Right lobe of liver (tissue), 6 donors: ENCODE measurements at regions not wholly inside any gene's neighbourhood (a gene's known extent, or its start where the extent isn't known, plus 50 kb on each side); places are given as distances from the start of the nearest gene placed in this dataset.

Source experiments
- ATAC-seq, 4 donors: fragments of 200-7000 bp; cut with Tn5 transposase; one replicate each; pipeline ENCODE4 v1.9.1; 2020; ENCODE audit warnings: mild to moderate bottlenecking in 4 of 4, moderate library complexity in 4 of 4
- DNase-seq, 3 donors: peaks; one replicate each; pipeline ENCODE4 v3.0.0-alpha.2; 2020
- H3K27ac ChIP-seq, 3 donors: fragments of 200-600 bp; one replicate each; pipeline ENCODE4 v1.8.0; 2022
- H3K27me3 ChIP-seq, 2 donors: fragments of 200-600 bp; one replicate each; pipeline ENCODE4 v1.8.0; 2022
- H3K36me3 ChIP-seq, 4 donors: fragments of 200-600 bp; sonication (generic) in 1 of 4; one replicate each; pipeline versions ENCODE4 v1.5.1 to v1.8.0; 2017 to 2022; ENCODE audit warnings: control low read depth in 1 of 4
- H3K4me1 ChIP-seq, 4 donors: fragments of 200-600 bp; sonication (generic) in 1 of 4; one replicate each; pipeline versions ENCODE4 v1.5.1 to v1.8.0; 2017 to 2022; ENCODE audit warnings: control low read depth in 1 of 4
- H3K4me3 ChIP-seq, 3 donors: fragments of 200-600 bp; one replicate each; pipeline ENCODE4 v1.8.0; 2022
- H3K9me3 ChIP-seq, 4 donors: fragments of 200-600 bp; sonication (generic) in 1 of 4; one replicate each; pipeline versions ENCODE4 v1.5.1 to v1.8.0; 2017 to 2022; ENCODE audit warnings: control low read depth in 1 of 4
- CTCF ChIP-seq, 4 donors: fragments of 200-600 bp in 3 of 4; fragments of 450-650 bp in 1 of 4; IDR thresholded peaks; one replicate each; pipeline versions ENCODE4 v1.5.1 to v1.8.0; 2016 to 2022; ENCODE audit warnings: antibody characterized with exemption in 4 of 4, mild to moderate bottlenecking in 2 of 4
- POLR2A ChIP-seq: fragments of 450-650 bp; IDR thresholded peaks from one replicate; pipeline ENCODE4 v1.6.1; 2017; ENCODE audit warnings: antibody characterized with exemption, mild to moderate bottlenecking
- WGBS: methylation state at CpG from one replicate; pipeline ENCODE4 v1.1.6; 2018; ENCODE audit warnings: low coverage, low lambda C conversion rate; ENCODE audit not compliant: insufficient coverage; ENCODE audit errors: missing lambda C conversion rate; 5-methylcytosine and 5-hydroxymethylcytosine counted together
- intact Hi-C, 2 donors: fragments of 100-400 bp; cut with DNase I; formaldehyde crosslinking; loops; one replicate each; pipeline versions ENCODE4 v1.11.2 to v1.14.1; 2022
- donor health status: DM: no; HTN: yes; CAD: no.
- donor health status: DM: no; HTN: no; CAD: no.
- donor health status: DM: no; HTN: no; CAD: no.
- donor health status: DM: no; HTN: yes; CAD: no.
- donor health status: DM: no; HTN: yes; CAD: no.

GRCh38 chr4:189029976-189030504 is 890.8 kb downstream of the TRIML1 start:
- Histone ChIP-seq H3K27me3 (no peaks in the 10 kb centered on the region), H3K4me1 (no peaks in the 10 kb centered on the region), H3K9me3 (no peaks in the 10 kb centered on the region), H3K27ac (no peak overlapping the region), H3K36me3 (no peaks in the 10 kb centered on the region), H3K4me3 (no peak overlapping the region)
- TF ChIP-seq POLR2A (no peak), CTCF (IDR thresholded peaks at IDR 0.05) (no peak)
- intact Hi-C loops: no loop called here
- WGBS: 53% methylated on average over 9 of the region's 9 CpGs
- no peak for DNase-seq
- no peak for ATAC-seq

GRCh38 chr4:189032606-189033338 is 893.5 kb downstream of the TRIML1 start:
- Histone ChIP-seq H3K36me3 (no peaks in the 10 kb centered on the region), H3K4me3 (no peak overlapping the region), H3K9me3 (no peaks in the 10 kb centered on the region), H3K27ac (no peak overlapping the region), H3K4me1 (no peaks in the 10 kb centered on the region), H3K27me3 (no peaks in the 10 kb centered on the region)
- TF ChIP-seq CTCF (IDR thresholded peaks at IDR 0.05): no peak
- TF ChIP-seq POLR2A: no peak
- intact Hi-C loops: no loop called here
- DNase-seq: no peak
- ATAC-seq: no peak
- 62% methylated on average over 7 of the region's 10 CpGs for WGBS

GRCh38 chr4:189033801-189034347 is 894.6 kb downstream of the TRIML1 start:
- ATAC-seq (no peak), DNase-seq (no peak)
- WGBS: 63% methylated on average over 13 of the region's 13 CpGs
- intact Hi-C loops: no loop called here
- no peak for TF ChIP-seq CTCF (IDR thresholded peaks at IDR 0.05)
- no peak for TF ChIP-seq POLR2A
- no peaks in the 10 kb centered on the region for H3K9me3 ChIP-seq
- no peaks in the 10 kb centered on the region for H3K4me1 ChIP-seq
- H3K27me3 ChIP-seq: no peaks in the 10 kb centered on the region
- no peak overlapping the region for H3K27ac ChIP-seq
- no peak overlapping the region for H3K4me3 ChIP-seq
- H3K36me3 ChIP-seq: no peaks in the 10 kb centered on the region

- no peaks in the 10 kb centered on the region for H3K36me3 ChIP-seq
- TF ChIP-seq CTCF (IDR thresholded peaks at IDR 0.05): no peak
- TF ChIP-seq POLR2A: no peak
- H3K27ac ChIP-seq: no peak overlapping the region
- ATAC-seq (no peak), DNase-seq (no peak)
- intact Hi-C loops: no loop called here
- no peaks in the 10 kb centered on the region for H3K27me3 ChIP-seq
- no peaks in the 10 kb centered on the region for H3K9me3 ChIP-seq
- H3K4me1 ChIP-seq: no peaks in the 10 kb centered on the region
- no peak overlapping the region for H3K4me3 ChIP-seq
- 66% methylated on average over 8 of the region's 14 CpGs for WGBS
Measured at GRCh38 chr4:189035091-189035490, 895.9 kb downstream of the TRIML1 start.
